H7 (cell line): ENCODE measurements at regions not wholly inside any gene's neighbourhood (a gene's known extent, or its start where the extent isn't known, plus 50 kb on each side); places are given as distances from the start of the nearest gene placed in this dataset.

Experiments used
- DNase-seq: peaks from one replicate; pipeline ENCODE4 v3.0.0; 2012
- H3K27me3 ChIP-seq: 2 replicates; pipeline ENCODE4 v1.6.0; 2011; ENCODE audit warnings: mild to moderate bottlenecking, low read length; ENCODE audit not compliant: control insufficient read depth, insufficient read depth
- H3K36me3 ChIP-seq: replicated peaks from 2 replicates; pipeline ENCODE4 v1.5.1; 2011; ENCODE audit warnings: low read length; ENCODE audit not compliant: control insufficient read depth, insufficient read depth
- H3K4me3 ChIP-seq: 2 replicates; pipeline ENCODE4 v1.5.1; 2011; ENCODE audit warnings: low read depth, mild to moderate bottlenecking, control low read depth, low read length, moderate library complexity; ENCODE audit not compliant: insufficient read depth

DNA sequence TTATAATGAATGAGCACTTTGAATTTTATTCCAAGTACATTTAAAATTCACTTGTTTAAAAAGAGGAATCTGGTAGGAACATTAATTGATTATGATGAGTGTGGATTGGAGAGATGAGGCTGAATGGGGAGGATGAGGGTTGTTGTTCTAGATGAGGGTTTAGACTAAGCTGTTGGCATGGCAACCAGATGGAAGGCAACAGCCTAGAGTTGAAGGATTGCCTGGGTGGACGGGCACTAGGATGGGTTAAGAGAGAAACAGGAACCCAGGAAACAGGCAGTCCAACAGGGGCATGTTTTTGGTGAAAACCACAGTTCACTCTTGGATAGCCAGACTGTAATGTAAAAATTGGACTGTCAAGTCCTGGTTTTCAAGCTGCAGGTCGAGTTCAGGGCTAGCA, 125.5 kb downstream of the CHRM3 start:
- H3K36me3 ChIP-seq: no peaks in the 10 kb centered on the region
- DNase-seq: no peak
- no peak overlapping the region for H3K4me3 ChIP-seq
- H3K27me3 ChIP-seq: no peaks in the 10 kb centered on the region

DNA sequence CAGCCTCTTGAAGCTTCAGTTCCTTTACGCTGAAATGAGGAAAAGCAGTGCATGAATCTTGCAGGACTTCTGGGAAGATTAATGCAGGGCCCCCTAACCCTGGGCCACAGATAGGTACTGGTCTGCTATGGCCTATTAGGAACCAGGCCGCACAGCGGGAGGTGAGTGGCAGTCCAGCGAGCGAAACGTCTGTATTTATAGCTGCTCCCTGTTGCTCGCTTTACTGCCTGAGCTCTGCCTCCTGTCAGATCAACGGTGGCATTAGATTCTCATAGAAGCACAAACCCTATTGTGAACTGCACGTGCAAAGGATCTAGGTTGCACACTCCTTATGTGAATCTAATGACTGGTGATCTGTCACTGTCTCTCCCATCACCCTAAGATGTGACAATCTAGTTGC, 130.2 kb downstream of the CHRM3 start:
- Histone ChIP-seq H3K4me3 (no peak overlapping the region), H3K36me3 (no peaks in the 10 kb centered on the region), H3K27me3 (no peaks in the 10 kb centered on the region)
- no peak for DNase-seq

DNA sequence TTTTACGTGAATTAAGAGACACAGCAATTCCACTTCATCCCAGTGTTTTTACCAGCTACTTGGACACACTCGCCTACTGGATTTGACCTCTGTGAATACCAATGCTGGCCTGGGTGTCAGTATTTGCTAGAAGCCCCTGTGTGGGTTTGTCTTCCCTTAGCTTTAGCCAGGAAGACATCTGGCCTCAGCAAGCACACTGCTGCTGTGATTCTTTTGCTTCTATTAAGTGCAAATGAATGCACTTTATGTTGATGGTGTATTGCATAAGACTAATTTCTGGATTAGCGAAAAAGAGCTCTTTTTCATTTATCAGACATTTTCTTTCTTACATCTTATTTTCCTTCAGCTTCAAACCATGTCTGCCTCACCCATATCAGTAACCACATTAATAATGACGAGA, 140.0 kb downstream of the CHRM3 start:
- no peak for DNase-seq
- no peak overlapping the region for H3K4me3 ChIP-seq
- H3K27me3 ChIP-seq: no peaks in the 10 kb centered on the region
- H3K36me3 ChIP-seq: no peaks in the 10 kb centered on the region

DNA sequence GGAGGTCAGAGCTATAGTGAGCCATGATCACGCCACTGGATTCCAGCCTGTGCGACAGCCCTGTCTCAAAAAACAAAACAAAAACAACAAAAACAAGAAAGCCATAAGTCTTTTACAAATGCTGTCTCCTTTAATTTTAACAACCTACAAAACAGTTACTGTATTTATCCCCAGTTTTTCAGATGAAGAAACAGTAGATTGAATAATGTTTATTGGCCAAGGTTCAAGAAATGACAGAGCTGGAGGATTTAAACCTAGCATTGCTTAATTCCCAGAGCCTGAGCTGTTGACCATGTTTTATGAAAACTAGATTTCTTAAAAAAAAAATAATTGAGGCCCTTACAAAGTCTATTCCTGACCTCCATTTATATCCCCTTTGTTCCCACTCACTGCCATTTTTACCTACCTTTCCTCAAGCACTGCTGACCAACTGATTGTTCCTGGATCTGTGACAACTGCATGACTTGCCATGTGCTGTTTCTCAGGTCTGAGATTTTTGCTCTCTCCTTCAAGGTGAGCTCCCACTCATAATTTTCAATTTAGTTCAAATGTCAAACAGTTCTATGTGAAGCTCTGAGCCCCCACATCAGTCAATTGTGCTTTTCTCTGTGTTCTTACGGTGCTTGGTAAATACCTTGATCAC, 140.8 kb downstream of the CHRM3 start:
- no peaks in the 10 kb centered on the region for H3K36me3 ChIP-seq
- H3K27me3 ChIP-seq: no peaks in the 10 kb centered on the region
- no peak for DNase-seq
- no peak overlapping the region for H3K4me3 ChIP-seq

DNA sequence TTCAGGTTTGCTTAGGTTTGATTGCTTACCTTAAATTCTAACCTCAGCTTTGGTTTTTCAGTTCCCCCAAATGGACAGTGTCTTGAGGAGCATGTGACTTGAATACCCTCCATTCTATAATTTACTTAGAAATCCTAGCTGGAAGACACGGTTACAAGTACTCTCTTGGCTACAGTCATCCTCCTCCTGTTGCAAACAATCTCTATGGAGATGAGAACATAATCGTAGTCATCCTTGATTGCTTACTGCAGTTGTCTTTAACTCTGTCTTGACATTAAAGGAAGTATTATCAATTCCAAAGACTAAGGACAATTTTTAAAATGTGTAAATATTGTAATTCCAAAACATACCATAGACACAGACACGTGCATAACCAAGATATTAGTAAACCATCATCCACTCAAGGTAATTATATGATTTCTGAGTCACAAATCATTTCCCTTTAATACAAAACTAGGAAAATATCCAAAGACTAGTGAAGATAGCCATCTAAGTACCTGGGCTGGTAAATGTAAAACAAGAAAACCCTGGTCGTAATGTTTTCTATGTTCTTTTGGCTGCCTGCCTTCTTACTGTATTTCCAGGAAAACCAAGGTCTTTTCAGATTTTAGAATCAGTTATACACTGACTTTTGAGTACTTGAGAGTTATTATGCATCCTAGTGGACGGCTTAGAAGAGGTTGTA, 149.9 kb downstream of the CHRM3 start:
- H3K36me3 ChIP-seq: no peaks in the 10 kb centered on the region
- no peak overlapping the region for H3K4me3 ChIP-seq
- no peak for DNase-seq
- no peaks in the 10 kb centered on the region for H3K27me3 ChIP-seq

DNA sequence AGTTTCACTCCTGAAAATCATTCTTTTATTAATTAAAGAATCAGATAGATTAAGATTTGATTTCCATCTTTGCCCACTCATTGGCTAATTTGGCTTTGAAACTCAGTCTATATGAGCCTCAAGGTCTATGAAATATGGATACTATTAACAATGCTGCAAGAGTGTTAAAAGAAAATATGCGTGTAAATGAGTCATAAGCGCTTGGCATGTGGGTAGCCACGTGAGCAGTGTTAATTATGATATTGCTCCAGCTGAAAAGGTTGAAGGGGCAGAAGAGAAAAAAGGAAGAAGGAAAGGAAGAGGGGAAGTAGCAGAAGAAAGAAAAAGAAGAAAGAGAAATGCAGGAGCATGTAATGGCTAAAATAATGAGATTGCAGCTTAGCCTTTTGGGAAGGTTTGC, 151.4 kb downstream of the CHRM3 start:
- Histone ChIP-seq H3K36me3 (no peaks in the 10 kb centered on the region), H3K27me3 (no peaks in the 10 kb centered on the region), H3K4me3 (no peak overlapping the region)
- no peak for DNase-seq

DNA sequence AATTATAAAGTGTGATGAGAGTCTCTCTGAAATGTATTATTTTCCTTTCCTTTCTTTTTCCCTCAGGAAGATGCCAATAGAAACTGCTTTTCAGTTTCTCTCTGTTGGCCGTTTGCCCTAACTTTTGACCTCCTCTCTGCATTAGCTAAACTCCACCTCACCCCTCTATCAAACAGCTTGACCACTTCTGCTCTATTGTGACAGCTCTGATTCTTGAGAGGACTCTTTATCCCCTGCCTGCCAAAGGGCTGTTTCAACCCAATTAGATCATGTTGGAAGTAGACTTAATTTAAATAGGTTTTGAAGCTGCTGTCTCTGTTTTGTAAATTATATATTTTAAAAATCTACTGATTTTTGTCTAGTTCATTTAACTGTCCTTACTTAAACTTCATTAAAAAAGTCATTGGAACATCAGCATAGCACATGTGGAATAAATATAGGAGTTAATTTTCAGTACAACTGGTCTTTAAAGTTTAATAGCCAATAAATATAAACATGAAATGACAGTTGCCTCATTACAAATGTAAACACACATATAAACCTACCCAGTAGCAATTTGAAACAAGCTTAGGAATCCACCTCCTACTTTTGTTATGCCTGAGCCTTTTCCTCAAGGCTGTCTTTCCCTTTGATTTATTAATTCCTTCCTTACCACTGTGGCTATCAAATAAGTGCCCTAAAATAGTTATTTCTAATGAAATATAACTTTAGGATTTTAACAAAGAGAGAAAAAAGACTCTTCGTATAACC, 152.0 kb downstream of the CHRM3 start:
- Histone ChIP-seq H3K4me3 (no peak overlapping the region), H3K36me3 (no peaks in the 10 kb centered on the region), H3K27me3 (no peaks in the 10 kb centered on the region)
- DNase-seq: no peak

DNA sequence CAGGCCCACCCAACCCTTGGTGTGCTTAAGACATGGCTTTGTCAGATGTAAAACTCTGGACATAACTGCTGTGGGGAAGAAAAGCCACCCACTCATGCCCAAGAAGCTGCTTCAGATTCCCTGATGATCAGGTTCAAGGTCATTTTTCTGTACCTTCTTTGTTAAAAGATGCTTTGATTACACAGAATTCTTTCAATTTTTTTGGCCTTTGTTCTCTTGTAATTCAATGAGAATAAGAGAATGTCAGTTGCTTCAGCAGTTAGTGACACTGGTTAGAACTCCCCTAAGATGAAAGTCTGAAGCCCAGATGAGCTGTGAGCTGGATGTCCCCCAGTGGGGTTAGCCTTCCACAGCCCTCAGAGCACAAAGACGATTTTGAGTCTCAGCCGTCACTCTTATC, 152.7 kb downstream of the CHRM3 start:
- H3K36me3 ChIP-seq: no peaks in the 10 kb centered on the region
- H3K4me3 ChIP-seq: no peak overlapping the region
- H3K27me3 ChIP-seq: no peaks in the 10 kb centered on the region
- no peak for DNase-seq

DNA sequence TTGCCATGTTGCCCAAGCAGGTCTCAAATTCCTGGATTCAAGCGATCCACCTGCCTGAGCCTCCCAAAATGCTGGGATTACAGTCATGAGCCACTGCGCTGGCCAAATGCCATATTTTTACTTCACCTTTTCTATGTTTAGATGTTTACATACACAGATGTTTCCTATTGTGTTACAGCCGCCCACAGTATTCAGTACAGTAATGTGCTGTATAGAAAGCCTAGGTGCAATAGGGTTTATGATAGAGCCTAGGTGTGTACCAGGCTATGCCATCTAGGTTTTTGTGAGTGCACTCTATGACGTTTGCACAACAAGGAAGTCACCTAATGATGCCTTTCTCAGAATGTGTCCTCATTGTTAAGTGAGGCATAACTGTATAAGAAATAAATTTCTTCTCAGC, 153.4 kb downstream of the CHRM3 start:
- Histone ChIP-seq H3K27me3 (no peaks in the 10 kb centered on the region), H3K36me3 (no peaks in the 10 kb centered on the region), H3K4me3 (no peak overlapping the region)
- DNase-seq: no peak

DNA sequence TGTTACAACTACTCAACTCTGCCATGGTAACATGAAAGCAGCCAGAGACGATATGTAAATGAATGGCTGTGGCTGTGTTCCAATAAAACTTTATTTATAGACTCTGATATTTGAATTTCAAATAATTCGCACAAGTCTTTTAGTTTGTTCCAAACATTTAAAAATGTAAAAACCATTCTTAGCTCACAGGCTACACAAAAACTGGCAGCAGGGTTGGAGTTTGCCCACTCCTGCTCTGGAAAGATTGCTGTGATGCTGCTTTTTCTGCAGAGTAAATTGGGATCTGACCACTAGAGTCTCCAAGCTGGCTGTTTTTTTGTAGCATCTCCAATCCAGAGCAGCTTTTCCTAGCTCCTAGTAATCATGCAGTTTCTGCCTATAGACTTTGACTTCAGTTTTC, 157.5 kb downstream of the CHRM3 start:
- Histone ChIP-seq H3K4me3 (no peak overlapping the region), H3K27me3 (no peaks in the 10 kb centered on the region), H3K36me3 (no peaks in the 10 kb centered on the region)
- DNase-seq: no peak

DNA sequence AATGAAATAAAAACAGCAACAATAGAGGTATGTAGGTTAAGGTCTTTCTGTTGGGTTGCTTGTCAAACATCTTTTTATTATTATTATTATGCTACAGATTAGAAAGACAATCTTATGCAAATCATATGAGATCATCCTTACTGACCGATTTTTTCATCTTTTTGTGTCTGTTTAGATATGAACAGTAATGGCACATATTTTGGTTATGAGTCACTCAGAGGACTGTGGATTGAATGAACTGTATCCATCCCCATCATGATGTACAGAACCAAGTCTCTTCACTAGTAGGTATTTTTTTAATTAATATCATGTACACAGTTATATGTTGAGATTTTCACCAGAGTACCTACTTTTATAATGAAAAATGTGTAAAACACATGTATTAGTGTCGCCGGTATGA, 159.1 kb downstream of the CHRM3 start:
- DNase-seq: no peak
- H3K4me3 ChIP-seq: no peak overlapping the region
- H3K27me3 ChIP-seq: no peaks in the 10 kb centered on the region
- no peaks in the 10 kb centered on the region for H3K36me3 ChIP-seq

DNA sequence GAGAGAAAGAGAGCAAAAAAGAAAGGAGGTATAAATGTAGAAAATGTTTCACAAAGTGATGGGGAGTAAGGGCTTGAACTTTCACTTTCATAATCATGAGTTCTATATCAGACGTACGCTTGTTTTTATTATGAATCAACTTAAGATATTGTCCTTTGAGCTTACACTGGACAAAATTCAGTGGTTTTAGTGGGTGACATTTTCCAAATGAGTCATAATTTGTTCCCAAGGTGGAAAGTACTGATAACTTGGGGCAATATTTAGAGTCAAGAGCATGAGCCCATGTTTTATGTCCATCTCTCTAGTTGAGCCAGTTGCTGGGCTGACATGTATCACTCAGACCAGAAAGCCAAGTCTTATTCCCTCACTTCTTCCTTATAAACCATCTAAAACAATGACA, 161.6 kb downstream of the CHRM3 start:
- no peak overlapping the region for H3K4me3 ChIP-seq
- H3K36me3 ChIP-seq: no peaks in the 10 kb centered on the region
- DNase-seq: no peak
- no peaks in the 10 kb centered on the region for H3K27me3 ChIP-seq

DNA sequence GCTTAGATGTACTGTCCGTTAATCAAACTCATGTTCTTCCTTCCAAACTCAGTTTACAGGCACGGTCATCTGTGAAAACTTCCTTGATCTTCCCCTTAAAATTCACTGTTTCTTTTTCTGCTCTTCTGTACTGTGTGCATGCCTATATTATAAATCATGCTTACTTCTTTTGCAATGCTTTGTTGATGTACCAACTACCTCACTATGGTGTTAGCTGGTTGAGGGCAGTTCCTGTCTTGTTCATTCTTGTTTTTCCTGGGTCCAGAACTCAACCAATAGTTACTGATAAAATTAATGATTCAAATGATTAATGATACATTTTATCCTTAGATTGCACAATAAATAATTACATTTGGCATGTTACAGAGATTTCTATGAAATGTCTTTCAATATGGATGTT, 163.8 kb downstream of the CHRM3 start:
- Histone ChIP-seq H3K36me3 (no peaks in the 10 kb centered on the region), H3K4me3 (no peak overlapping the region), H3K27me3 (no peaks in the 10 kb centered on the region)
- DNase-seq: no peak

DNA sequence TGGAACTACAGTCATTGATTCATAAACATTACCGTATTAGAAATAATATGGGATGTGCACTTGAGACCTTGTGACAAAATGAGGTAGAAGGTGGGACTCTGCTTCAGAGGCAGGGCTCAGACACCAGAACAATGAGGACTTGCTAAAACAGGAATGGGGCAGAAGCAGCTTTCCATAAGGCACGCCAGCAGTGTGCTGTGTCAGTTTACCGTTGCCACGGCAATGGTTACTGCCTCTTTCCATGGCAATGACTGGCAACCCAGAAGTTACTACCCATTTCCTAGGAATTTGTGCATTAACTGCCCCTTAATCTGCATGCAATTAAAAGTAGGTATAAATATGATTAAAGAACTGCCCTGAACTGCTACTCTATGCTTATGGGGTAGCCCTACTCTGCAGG, 169.0 kb downstream of the CHRM3 start:
- Histone ChIP-seq H3K4me3 (no peak overlapping the region), H3K27me3 (no peaks in the 10 kb centered on the region), H3K36me3 (no peaks in the 10 kb centered on the region)
- no peak for DNase-seq

DNA sequence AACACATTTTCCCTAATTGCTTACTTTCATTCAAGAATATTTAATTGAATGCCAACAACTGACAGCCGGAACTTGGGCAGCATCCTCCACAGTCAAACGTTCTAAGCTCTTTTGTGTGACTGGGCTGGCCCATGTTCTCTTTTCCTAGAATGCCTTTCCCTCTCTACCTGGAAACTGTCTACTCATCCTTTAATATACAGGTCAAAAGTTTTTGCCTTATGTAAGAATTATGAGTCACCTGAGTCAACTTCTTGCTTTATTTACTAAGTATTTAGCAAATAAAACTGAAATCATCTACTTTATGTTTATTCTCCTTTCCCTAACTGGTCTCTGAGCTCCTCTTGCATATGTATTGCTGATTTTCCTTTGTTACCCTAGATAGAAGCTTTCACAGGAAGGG, 172.2 kb downstream of the CHRM3 start:
- DNase-seq: no peak

More for the DNA sequence above, 172.2 kb downstream of the CHRM3 start:
- Histone ChIP-seq H3K27me3 (no peaks in the 10 kb centered on the region), H3K36me3 (no peaks in the 10 kb centered on the region), H3K4me3 (no peak overlapping the region)
